OCI-LY1 (cell line): ENCODE measurements at regions not wholly inside any gene's neighbourhood (a gene's known extent, or its start where the extent isn't known, plus 50 kb on each side); places are given as distances from the start of the nearest gene placed in this dataset.

ENCODE experiments used
- H2AFZ ChIP-seq: fragments of 200-600 bp; sonication (generic), shearing (Covaris generic); 2 replicates; pipeline ENCODE4 v1.6.0; 2014; ENCODE audit warnings: antibody characterized with exemption, mild to moderate bottlenecking, low read length
- H3F3A ChIP-seq: fragments of 200-600 bp; sonication (generic), shearing (Covaris generic); 2 replicates; pipeline ENCODE4 v1.6.0; 2014; ENCODE audit warnings: mild to moderate bottlenecking, antibody characterized with exemption, low read length, moderate library complexity; ENCODE audit not compliant: insufficient read depth
- H3K27ac ChIP-seq: fragments of 200-600 bp; sonication (generic); 2 replicates; pipeline ENCODE4 v1.5.1; 2014; ENCODE audit warnings: low read length, mixed run types, mild to moderate bottlenecking, low read depth; ENCODE audit not compliant: poor library complexity, severe bottlenecking
- H3K27me3 ChIP-seq: fragments of 200-600 bp; sonication (generic); 2 replicates; pipeline ENCODE4 v1.6.0; 2014; ENCODE audit warnings: antibody characterized with exemption, mild to moderate bottlenecking, low read length, moderate library complexity; ENCODE audit not compliant: insufficient read depth
- H3K36me3 ChIP-seq: fragments of 200-600 bp; sonication (generic); 2 replicates; pipeline ENCODE4 v1.6.1; 2014; ENCODE audit warnings: mild to moderate bottlenecking, antibody characterized with exemption, low read length, moderate library complexity, mixed read lengths; ENCODE audit not compliant: insufficient read depth
- H3K4me1 ChIP-seq: fragments of 200-600 bp; sonication (generic); 2 replicates; pipeline ENCODE4 v1.5.1; 2014; ENCODE audit warnings: mild to moderate bottlenecking, low read length, moderate library complexity; ENCODE audit not compliant: insufficient read depth, severe bottlenecking
- H3K4me2 ChIP-seq: fragments of 200-600 bp; sonication (generic), shearing (Covaris generic); 2 replicates; pipeline ENCODE4 v1.6.1; 2014; ENCODE audit warnings: low read length
- H3K4me3 ChIP-seq: fragments of 200-600 bp; sonication (generic); 2 replicates; pipeline ENCODE4 v1.5.1; 2014; ENCODE audit warnings: low read length, low read depth, mild to moderate bottlenecking, mixed read lengths; ENCODE audit not compliant: poor library complexity, severe bottlenecking
- H3K79me2 ChIP-seq: fragments of 200-600 bp; shearing (Covaris generic); 2 replicates; pipeline ENCODE4 v1.6.1; 2016; ENCODE audit warnings: mixed run types, low read length, mixed read lengths; ENCODE audit not compliant: insufficient read depth
- H3K9ac ChIP-seq: fragments of 200-600 bp; sonication (generic), shearing (Covaris generic); 2 replicates; pipeline ENCODE4 v1.6.1; 2014; ENCODE audit warnings: mild to moderate bottlenecking, low read length, mixed read lengths
- H3K9me2 ChIP-seq: fragments of 200-600 bp; sonication (generic), shearing (Covaris generic); 2 replicates; pipeline ENCODE4 v1.6.1; 2014; ENCODE audit warnings: low read depth, mild to moderate bottlenecking, low read length, mixed read lengths
- H3K9me3 ChIP-seq: fragments of 200-600 bp; shearing (Covaris generic); 2 replicates; pipeline ENCODE4 v1.6.1; 2014; ENCODE audit warnings: low read length, mixed read lengths
- H4K20me1 ChIP-seq: fragments of 200-600 bp; sonication (generic), shearing (Covaris generic); 2 replicates; pipeline ENCODE4 v1.6.0; 2016; ENCODE audit warnings: mild to moderate bottlenecking, low read length; ENCODE audit not compliant: insufficient read depth
- EZH2 ChIP-seq: fragments of 200-600 bp; sonication (generic), shearing (Covaris generic); IDR thresholded peaks from 2 replicates; pipeline ENCODE4 v1.8.0; 2017; ENCODE audit warnings: borderline replicate concordance, mixed run types, mild to moderate bottlenecking, antibody characterized with exemption, low read length, moderate library complexity, mixed read lengths
- TF ChIP-seq, protein P1 (sequence below): fragments of 200-600 bp; sonication (generic), shearing (Covaris generic); IDR thresholded peaks from 2 replicates; pipeline ENCODE4 v1.5.1; 2017; ENCODE audit warnings: mild to moderate bottlenecking, antibody characterized with exemption, low read length, moderate library complexity, mixed read lengths

DNA sequence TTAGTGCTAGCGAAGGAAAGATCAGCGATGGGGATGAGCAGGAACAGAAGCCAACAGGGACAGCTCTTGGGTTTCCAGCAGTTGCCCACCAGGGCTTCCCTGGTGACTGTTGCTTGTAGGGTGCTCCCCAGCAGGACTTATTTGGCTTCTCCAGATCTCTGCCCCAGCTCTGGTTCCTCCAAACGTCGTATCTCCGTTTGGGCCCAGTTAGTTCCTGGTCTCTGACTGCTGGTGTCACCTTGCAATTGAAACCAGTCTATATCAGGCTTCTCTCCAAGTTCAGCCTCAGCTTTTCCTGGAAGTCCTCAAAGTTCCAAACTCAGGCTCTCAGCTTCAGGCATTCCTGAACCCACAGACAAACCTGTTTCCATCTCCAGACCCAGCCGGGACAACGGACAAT, 70.8 kb upstream of the NXT1 start:
- Histone ChIP-seq H3K4me1 (no peaks in the 10 kb centered on the region), H3K79me2 (no peaks in the 10 kb centered on the region), H3K4me3 (no peak overlapping the region), H3F3A (no peaks in the 10 kb centered on the region), H3K9ac (no peak overlapping the region), H3K9me3 (no peaks in the 10 kb centered on the region), H2AFZ (no peak overlapping the region), H3K27me3 (no peaks in the 10 kb centered on the region), H3K36me3 (no peaks in the 10 kb centered on the region), H3K9me2 (no peaks in the 10 kb centered on the region), H4K20me1 (no peaks in the 10 kb centered on the region), H3K27ac (no peak overlapping the region), H3K4me2 (no peak overlapping the region)
- no peak for TF ChIP-seq EZH2
- TF ChIP-seq, protein P1, sequence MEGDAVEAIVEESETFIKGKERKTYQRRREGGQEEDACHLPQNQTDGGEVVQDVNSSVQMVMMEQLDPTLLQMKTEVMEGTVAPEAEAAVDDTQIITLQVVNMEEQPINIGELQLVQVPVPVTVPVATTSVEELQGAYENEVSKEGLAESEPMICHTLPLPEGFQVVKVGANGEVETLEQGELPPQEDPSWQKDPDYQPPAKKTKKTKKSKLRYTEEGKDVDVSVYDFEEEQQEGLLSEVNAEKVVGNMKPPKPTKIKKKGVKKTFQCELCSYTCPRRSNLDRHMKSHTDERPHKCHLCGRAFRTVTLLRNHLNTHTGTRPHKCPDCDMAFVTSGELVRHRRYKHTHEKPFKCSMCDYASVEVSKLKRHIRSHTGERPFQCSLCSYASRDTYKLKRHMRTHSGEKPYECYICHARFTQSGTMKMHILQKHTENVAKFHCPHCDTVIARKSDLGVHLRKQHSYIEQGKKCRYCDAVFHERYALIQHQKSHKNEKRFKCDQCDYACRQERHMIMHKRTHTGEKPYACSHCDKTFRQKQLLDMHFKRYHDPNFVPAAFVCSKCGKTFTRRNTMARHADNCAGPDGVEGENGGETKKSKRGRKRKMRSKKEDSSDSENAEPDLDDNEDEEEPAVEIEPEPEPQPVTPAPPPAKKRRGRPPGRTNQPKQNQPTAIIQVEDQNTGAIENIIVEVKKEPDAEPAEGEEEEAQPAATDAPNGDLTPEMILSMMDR: no peak

DNA sequence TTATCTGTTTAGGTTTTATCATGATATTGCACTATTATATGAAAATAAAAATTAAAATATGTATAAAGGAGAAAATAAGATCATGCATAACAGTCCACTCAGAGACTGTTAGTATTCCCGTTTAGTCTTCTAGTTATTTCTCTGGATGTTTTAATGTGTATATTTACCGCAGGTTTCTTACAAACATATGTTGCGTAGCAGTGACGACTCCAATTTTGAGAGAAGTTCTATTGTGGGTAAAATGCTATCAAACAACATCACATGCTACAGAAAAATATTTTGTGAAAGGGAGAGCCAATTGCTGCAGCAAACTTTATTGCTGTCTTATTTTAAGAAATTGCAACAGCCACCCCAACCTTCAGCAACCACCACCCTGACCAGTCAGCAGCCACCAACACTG, 72.4 kb upstream of the NXT1 start:
- Histone ChIP-seq H3K36me3 (no peaks in the 10 kb centered on the region), H3K27me3 (no peaks in the 10 kb centered on the region), H3K79me2 (no peaks in the 10 kb centered on the region), H2AFZ (no peak overlapping the region), H4K20me1 (no peaks in the 10 kb centered on the region), H3F3A (no peaks in the 10 kb centered on the region), H3K27ac (no peak overlapping the region), H3K4me3 (no peak overlapping the region), H3K9me3 (no peaks in the 10 kb centered on the region), H3K9me2 (no peaks in the 10 kb centered on the region), H3K4me1 (no peaks in the 10 kb centered on the region), H3K9ac (no peak overlapping the region), H3K4me2 (no peak overlapping the region)
- no peak for TF ChIP-seq EZH2
- TF ChIP-seq, protein P1: no peak

DNA sequence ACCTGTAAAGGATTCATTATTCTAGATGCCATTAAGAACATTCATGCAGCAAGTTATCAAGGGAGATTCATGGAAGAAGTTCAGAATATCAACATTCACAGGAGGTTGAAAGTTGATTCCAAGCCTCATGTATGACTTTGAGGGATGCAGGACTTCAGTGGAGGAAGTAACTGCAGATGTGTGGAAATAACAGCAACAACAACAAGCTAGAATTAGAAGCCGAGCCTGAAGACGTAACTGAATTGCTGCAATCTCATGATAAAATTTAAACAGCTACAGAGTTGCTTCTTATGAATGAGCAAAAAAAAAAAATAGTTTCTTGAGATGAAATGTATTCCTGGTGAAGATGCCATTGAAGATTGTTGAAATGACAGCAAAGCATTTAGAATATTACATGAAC, 73.3 kb upstream of the NXT1 start:
- Histone ChIP-seq H3K9me2 (no peaks in the 10 kb centered on the region), H2AFZ (no peak overlapping the region), H4K20me1 (no peaks in the 10 kb centered on the region), H3K9ac (no peak overlapping the region), H3K27me3 (no peaks in the 10 kb centered on the region), H3K4me1 (no peaks in the 10 kb centered on the region), H3K36me3 (no peaks in the 10 kb centered on the region), H3F3A (no peaks in the 10 kb centered on the region), H3K4me3 (no peak overlapping the region), H3K4me2 (no peak overlapping the region), H3K27ac (no peak overlapping the region), H3K9me3 (no peaks in the 10 kb centered on the region), H3K79me2 (no peaks in the 10 kb centered on the region)
- no peak for TF ChIP-seq EZH2
- TF ChIP-seq, protein P1: no peak
